Fibroblast of skin of scalp (primary cell): ENCODE measurements at regions not wholly inside any gene's neighbourhood (a gene's known extent, or its start where the extent isn't known, plus 50 kb on each side); places are given as distances from the start of the nearest gene placed in this dataset.
A peak's percentile ranks its signal among the peaks of the same experiment; 100 is the strongest.
"Not testable (repeated sequence)": the region's sequence is repeated elsewhere in the genome, so short reads cannot be mapped to it uniquely, and the experiment has no call there.

ENCODE experiments used
- DNase-seq: peaks from one replicate; pipeline ENCODE4 v3.0.0-alpha.2; 2013

GRCh38 chr21:36207577-36208320 is 51.1 kb downstream of the DOP1B start:
- DNase-seq, result peak; percentile 33

GRCh38 chr21:36208326-36209013 is 51.8 kb downstream of the DOP1B start:
- no peak for DNase-seq

GRCh38 chr21:36209626-36210171 is 53.1 kb downstream of the DOP1B start:
- DNase-seq, result peak; percentile 54

GRCh38 chr21:36210779-36211659 is 54.4 kb downstream of the DOP1B start:
- DNase-seq, result no peak

- DNase-seq, result peak; percentile 82
Measured at GRCh38 chr21:36211660-36212512, 55.3 kb downstream of the DOP1B start.

GRCh38 chr21:36212513-36212780 is 55.8 kb downstream of the DOP1B start:
- no peak for DNase-seq

- no peak for DNase-seq
Measured at GRCh38 chr21:36214561-36214960, 57.9 kb downstream of the DOP1B start.

GRCh38 chr21:36217743-36218142 is 61.1 kb downstream of the DOP1B start:
- no peak for DNase-seq

- no peak for DNase-seq
Measured at GRCh38 chr21:36218691-36219090, 62.1 kb downstream of the DOP1B start.

- DNase-seq, result no peak
Measured at GRCh38 chr21:36223451-36223850, 66.8 kb downstream of the DOP1B start.

GRCh38 chr21:36229181-36229580 is 72.6 kb downstream of the DOP1B start:
- no peak for DNase-seq

- DNase-seq, result not testable (repeated sequence)
Measured at GRCh38 chr21:36231444-36231843, 74.8 kb downstream of the DOP1B start.

GRCh38 chr21:36232641-36233040 is 76.0 kb downstream of the DOP1B start:
- DNase-seq, result no peak

- DNase-seq, result no peak
Measured at GRCh38 chr21:36235058-36235582, 78.5 kb downstream of the DOP1B start.

- no peak for DNase-seq
Measured at GRCh38 chr21:36236052-36236730, 79.6 kb downstream of the DOP1B start.

- no peak for DNase-seq
Measured at GRCh38 chr21:36237441-36237840, 80.8 kb downstream of the DOP1B start.

GRCh38 chr21:36239585-36239984 is 80.4 kb upstream of the MORC3 start:
- no peak for DNase-seq

- no peak for DNase-seq
Measured at GRCh38 chr21:36241717-36242116, 78.3 kb upstream of the MORC3 start.

GRCh38 chr21:36245115-36245514 is 74.9 kb upstream of the MORC3 start:
- no peak for DNase-seq

- no peak for DNase-seq
Measured at GRCh38 chr21:36245649-36246048, 74.3 kb upstream of the MORC3 start.

GRCh38 chr21:36246080-36246631 is 73.8 kb upstream of the MORC3 start:
- no peak for DNase-seq
